HUDEP-2 (cell line): ENCODE measurements at regions not wholly inside any gene's neighbourhood (a gene's known extent, or its start where the extent isn't known, plus 50 kb on each side); places are given as distances from the start of the nearest gene placed in this dataset.

Experiments used
- DNase-seq, 76 experiments: peaks; one replicate each; lab custom pipeline; 2025; ENCODE audit not compliant: unreplicated experiment in 76 of 76; lab: John Stamatoyannopoulos, UW

DNA sequence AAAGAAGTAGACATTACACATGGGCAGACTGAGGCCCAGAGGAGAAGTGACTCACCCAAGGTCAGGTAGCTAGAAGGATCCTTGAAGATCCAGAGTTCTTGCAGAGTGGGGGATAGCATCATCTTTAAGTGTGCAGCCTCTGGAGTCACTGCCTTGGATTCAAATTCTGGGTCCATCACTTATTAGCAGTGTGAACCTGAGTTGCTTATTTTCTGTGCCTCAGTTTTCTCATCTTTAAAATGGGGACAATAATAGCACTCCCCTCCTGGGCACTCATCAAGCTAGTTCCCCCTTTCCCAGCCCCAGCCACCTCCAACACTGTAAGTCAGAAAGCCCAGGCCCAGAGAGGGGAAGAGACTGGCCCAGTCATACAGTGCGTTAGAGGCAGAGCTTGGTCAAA is 141.8 kb upstream of the PJA1 start:
- no peak for DNase-seq

DNA sequence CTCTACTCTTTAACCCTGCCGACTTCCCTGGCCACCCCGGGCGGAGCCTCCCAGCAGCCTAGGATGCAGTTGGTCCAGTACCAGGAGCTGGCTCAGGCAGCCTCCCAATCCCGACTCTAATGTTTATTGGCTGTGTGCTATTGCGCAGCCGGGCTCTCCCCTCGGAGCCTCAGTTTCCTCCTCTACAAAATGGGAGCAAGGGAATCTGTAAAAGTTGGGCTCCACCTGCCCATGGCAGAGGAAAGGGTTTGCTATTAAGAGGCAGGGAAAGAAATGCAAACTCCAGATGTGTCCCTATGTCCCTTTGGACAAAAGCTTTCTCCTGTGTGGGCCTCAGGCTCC is 140.8 kb upstream of the PJA1 start:
- no peak for DNase-seq

DNA sequence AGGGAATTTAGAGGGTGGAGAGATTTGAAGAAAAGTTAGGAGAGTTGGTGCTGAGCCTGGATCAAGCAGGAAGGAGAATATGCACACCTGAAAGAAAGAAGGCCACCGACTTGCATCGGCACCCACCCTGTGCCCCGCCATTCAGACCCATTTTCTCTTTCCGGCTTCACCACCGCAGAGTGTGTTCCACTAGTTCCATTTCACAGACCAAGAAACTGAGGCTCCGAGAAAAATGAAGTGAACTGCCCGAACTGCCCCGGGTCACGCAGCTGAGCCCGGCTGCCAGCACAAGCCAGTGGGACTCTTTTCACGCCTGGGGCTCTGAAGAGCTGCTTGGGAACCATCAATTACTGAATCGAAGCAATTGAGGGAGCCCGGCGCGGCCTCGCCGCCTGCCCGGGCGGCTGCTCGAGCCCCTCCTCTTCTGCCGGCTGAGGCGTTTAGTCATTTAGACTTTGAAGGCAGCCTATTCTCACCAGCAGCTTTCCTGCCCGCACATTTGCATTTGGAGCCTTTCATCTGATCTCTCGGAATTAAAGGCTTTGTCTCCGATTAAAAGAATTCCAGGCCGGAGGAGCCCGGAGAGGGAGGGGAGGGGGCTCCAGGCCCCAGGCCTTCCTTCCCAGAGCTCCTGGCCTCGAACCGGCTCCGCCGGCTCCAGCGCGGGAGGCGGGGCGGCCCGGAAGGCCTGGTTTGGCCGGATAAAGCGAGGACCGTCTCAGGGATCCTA is 140.2 kb upstream of the PJA1 start:
- DNase-seq: no peak

DNA sequence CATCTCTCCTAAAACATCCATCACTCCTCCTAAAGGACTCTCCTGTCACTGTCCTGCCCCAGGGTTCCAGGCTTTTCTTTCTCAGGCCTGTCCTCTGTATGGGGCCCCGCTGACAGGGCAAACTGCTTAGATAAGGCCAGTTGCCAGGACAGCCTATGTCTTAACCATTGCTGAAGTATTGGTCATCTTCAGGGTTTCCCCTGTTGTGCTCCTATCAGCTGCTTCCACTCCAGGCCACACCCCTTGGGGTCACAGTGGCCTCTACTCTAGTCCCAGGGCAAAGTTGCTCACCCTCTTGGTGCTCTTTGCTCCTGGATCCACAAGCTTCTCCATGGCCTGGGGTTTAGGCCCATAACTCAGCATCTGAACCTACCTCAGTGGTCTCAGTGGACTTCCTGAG is 138.0 kb upstream of the PJA1 start:
- DNase-seq: peak in 1 of 76 experiments; percentile 0

DNA sequence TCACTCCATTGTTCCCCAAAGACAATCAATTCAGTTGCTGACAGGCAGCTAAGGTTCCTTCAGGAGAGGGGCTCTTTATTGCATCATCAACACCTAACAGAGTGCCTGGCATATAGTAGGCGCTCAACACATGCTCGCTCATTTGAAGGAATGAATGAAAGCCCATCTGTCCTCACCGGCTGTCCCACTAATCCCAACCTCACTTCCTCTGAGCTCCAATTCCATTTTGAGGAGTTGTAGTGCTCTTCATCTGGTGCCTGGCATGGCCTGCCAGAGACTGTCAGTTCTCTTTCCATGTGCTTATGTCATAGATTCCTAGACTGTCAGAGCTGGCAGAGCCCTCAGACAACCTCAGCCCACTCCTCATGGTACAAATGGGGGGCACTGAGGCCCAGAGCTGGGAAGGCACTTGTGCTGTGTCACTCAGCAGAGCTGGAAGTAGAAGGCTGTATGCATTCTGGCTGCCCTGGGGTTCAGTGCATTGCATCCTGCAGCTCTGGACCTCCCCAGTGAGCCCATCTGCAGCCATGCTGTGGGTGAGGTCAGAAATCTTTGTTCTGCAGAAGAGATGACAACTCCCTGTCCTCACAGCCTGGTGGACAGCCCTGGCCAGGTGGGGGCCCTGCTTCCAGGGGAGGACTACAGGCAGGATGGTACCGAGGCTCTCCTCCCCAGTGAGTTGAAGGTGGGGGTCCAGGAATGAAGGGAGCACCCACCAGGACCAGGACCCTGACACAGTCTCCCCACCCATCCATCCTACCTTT is 134.9 kb upstream of the PJA1 start:
- no peak for DNase-seq

DNA sequence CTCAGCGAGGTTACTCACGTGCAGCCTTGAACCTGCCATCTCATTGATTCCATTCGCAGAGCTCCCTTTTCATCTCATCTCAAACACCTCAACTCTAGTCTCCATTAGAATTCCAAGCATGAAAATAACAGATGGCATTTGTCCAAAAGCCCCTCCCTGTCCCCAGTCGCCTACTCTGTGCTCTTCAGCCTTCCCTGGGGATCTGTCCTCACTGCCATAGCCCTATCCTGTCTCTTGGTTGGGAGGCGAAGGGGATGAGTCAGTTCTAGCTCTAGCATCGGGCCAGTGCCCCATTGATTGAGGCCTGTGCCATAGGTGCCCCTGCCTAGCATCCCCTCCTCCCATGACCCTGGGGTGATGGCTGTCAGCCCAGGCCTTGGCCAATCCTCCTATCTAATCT is 134.0 kb upstream of the PJA1 start:
- no peak for DNase-seq

DNA sequence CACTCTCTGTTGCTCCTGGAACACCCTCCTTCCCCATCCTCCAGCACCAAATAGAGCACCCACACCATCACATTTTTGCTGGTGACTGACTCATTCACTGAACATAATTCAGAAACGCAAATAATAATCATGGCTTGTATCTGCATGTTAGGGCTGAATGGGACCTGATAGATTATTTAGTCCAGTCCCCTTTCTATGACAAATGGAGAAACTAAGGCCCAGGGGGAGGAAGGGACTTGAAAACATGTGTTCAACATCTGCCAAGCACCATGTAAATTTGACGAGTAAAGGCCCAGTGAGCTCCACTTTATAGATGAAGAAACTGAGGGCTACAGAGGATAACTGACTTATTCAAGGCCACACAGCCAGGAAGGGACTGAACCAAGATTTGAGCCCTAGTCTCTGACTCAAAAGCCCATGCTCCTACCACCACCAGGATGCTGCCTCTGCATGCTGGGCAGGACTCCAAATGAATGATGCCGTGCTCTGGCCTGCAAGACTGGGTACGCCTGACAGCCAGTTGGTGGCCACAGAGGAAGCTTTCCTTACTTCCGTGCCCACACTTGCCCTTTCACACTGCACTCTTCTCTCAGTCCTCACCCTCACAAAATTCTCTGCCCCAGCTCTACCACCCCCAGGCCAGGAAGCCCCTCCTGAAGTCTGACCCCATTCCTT is 133.3 kb upstream of the PJA1 start:
- DNase-seq: no peak

DNA sequence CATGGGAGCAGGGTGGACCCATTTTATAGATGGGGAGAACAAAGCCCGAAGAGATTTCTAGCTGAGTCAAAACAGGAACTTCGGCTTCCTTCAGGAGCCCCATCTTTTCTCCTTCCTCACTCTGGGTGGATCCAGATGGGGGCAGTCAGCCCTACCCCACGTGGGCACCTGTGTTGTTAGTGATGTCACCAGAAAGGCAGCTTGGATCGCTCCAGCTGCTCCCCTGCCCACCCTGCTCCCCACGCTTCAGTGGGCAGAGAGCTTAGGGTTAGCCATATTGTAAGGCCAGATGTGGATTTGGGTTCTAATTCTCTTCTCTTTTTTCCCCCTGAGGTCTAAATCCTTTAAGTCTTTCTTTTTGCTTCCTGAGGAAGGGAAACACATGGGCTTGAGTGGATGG is 132.3 kb upstream of the PJA1 start:
- DNase-seq: no peak

DNA sequence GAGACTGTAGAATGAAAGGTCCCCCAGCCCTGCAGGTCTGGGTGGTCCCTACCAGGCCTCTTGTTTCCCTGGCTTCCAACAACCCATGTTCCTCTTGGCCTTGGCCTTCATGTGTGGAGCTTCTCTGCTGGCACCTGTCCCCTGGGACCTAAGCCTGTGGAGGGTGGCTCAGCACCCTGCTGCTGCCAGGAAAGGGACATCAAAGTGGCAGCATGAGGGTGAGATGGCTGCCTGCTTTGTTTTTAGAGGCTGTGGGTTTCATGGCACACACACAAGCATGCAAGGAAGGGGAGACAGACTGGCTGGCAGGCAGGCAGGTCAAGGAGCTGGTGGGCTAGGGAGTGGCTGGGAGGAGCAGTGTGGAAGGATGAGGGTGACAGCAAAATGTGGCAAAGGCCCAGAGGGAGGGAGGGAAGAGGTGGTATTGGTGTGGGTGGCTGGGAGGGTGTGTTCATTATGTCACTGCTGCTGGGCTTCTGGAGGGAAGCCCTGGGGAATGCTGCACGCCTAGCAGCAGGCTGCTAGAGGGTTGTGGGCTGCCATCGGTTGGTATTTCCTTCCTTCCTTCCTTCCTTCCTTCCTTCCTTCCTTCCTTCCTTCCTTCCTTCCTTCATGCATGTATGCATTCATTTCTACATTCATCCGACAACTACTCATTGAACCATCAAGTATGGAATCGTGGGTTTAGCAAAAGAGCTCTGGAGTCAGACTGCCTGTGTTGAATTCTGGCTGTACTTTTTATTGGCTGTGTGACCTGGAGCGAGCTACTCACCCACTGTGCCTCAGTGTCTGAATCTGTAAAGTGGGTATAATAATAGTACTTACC is 128.7 kb upstream of the PJA1 start:
- DNase-seq: no peak

DNA sequence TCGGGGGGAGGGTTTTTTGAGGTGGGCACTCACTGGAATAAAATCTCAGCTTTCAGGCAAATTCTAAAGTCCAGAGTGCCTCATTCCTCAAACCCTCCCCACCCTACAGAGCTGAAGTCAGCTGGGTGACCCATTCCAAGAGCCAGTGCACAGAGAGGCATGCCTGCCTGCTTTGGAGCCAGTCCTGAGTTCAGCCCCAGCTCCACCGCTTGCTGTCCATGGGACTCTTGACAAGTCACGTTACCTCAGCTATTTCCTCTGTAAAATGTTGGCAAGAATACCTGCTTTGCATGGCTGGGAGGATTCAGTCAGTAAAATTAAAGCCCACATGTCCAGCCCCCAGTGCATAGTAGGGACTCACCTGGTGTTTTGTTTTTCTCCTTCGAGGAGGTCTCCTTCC is 125.9 kb upstream of the PJA1 start:
- no peak for DNase-seq

DNA sequence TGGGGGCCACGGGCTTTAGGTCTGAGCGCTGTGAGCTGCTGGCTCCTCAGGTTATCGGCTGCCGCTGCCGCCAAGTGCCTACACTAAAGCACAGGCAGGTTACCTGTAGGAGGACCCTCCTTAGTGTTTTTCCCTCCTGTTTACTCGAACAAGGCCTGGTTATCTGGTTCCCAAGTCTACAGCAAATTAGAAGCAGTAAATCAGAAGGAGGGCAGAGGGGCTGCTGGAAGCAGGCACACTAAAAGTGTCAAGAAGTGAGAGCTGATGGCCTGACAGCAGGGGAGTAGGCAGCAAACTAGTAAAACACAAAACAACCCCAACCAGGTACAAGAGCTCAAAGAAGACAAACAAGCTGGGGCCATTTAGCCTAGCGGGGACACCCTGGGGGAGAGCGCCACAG is 125.0 kb upstream of the PJA1 start:
- DNase-seq: no peak

DNA sequence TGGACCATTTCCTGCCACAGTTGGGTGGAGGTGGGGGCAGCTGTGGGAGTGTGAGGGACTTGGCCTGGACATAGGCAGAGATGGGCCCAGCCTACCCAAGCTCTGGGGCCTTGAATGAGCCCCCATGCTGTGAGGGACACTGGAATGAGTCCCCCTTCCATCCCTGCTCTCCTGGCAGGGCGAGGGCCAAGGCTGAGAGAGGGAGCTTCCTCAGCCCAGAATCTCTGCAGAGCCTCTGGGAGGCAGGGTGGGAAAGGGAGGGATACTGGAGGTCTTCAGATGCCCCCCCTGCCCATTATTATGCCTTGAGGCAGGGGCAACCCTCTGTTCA is 124.5 kb upstream of the PJA1 start:
- no peak for DNase-seq

DNA sequence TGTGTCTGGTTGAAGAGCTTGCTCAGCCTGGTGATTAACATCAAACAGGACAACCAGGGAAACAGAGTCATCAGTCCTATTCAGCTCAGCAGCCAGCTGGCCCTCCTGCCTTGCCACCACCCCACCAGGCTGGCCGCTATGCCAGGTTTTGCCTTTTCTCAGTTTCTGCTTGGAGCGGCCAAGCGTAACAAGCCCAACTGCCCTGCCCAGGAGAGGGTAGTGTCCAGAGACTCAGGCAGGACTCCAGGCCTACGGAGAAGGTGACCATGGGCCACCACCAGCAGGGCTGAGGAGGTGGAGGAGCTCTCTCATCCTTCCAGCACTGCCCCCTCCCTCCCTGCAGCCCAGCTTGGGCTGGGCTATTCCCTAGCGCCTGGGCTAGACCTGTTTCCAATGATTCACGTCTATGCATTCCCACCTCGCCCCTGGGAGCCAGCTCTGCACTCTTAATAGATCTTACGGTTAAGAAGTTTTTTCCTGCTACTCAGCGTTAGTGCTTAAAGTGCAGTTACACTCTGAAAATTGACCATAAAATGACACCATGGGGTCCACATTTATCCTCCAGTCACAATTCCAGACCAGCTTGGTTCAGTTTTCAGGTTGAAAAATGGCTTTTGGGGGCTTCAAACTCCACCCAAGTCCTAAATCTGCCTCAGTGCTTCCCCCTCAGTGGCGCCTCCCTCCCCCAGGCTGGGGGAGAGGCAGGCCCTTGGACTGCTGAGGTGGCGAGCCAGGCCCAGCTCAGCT is 124.0 kb upstream of the PJA1 start:
- no peak for DNase-seq

DNA sequence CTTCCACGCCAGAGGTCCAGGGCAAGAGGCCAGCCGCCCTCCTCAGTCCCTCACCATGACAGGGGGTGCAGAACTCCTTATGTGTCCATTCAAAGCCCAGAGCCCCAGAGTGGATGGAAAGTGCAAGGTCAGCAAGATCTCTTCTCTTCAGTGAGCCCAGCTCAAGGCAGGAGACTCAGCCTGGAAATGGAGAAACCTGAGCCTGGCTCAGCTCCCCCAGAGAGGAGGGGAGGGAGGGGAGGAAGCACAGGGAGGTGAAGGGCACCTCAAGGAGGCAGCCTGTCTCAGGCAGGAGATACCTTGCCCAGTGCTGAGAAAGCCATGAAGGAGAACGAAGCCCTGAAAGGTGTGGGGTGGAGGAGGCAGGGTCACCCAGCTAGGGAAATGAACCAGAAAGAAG is 121.8 kb upstream of the PJA1 start:
- DNase-seq: no peak

DNA sequence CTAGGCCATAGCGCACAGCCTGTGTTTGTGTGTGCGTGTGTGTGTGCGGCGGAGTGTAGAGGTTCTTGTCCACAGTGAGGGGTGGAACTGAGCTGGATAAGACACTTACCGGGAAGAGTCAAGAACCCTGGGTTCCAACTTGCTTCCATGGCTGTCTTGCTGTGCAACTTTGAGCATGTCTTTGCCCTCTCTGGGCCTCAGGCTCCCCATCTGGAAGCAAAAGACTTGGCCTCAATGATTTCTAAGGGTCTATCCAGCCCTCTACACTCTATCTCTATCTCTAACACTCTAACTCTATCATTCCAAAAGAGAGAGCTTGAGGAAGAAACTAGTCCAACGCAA is 121.3 kb upstream of the PJA1 start:
- no peak for DNase-seq

DNA sequence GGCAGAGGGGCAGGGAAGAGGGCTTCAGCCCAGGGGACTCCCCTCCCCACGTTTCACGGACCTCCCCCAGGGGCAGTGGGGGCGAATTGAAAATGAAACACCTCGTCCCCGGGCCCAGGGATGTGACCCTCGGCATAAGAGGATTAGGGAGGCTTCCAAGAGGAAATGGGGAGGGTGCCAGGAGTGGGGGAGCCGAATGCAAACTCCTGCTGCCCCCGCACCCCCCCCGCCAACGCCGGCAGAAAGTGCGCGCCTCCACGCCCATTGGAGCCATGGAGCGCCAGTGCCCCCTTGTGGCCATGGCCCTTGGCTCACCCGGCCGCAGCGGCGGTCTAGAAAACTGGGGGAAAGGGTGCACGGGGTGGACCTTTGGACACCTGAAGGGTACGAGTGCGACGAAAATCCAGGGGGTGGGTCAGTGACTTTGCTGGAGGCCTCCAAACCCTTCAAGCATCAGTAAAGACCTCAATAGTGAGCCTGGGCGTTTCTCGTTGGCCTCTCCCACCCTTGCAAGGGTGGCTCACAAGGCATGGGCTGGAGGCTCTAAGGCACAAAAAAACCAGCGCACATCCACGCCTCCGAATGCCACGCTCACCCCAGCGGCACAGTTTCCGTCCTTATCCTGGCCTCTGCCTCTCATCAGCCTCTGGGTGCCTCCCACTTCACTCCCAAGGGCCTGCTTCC is 120.8 kb upstream of the PJA1 start:
- peak in 33 of 76 experiments; percentile 0 to 37 (median 11) for DNase-seq

DNA sequence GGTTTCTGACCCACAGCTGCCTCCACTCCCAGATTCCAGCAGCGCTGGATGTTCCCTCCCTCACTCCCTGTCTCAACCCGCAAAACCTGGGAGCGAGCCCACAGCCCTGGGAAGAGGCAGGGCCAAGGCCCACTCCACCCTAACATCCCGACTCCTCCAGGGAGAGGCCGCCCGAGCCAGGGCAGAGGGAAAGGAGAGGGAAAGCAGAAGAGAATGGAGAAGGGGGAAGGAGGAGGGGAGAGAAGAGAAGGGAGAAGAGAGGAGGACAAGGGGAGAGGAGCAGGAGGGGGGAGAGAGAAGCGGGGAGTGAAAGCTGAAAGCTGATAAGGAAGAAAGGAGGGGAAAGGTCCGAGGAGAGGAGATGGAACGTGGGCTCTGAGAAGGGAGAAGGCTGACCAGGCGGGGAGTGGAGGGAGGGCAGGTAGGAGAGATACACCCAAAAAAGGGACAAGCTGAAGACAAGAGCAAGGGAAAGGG is 120.2 kb upstream of the PJA1 start:
- DNase-seq: no peak

DNA sequence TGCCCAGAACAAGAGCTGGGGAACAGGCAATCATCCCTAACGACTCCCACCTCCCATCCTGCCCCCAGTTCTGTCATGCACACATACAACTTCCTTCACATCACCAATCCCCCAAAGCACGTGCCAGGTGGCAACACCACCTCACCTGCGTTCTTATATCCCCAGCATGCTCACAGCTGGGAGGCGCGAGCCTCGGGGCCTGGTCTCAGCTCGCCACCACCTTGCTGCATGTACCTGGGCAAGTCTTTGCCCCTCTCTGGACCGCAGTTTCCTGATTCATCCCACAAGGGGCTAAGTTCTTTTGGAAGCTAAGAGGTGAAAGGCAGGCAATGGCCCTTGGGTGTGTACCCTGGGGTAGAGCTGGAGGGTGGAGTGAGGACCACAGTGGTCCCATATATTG is 119.2 kb upstream of the PJA1 start:
- DNase-seq: no peak

DNA sequence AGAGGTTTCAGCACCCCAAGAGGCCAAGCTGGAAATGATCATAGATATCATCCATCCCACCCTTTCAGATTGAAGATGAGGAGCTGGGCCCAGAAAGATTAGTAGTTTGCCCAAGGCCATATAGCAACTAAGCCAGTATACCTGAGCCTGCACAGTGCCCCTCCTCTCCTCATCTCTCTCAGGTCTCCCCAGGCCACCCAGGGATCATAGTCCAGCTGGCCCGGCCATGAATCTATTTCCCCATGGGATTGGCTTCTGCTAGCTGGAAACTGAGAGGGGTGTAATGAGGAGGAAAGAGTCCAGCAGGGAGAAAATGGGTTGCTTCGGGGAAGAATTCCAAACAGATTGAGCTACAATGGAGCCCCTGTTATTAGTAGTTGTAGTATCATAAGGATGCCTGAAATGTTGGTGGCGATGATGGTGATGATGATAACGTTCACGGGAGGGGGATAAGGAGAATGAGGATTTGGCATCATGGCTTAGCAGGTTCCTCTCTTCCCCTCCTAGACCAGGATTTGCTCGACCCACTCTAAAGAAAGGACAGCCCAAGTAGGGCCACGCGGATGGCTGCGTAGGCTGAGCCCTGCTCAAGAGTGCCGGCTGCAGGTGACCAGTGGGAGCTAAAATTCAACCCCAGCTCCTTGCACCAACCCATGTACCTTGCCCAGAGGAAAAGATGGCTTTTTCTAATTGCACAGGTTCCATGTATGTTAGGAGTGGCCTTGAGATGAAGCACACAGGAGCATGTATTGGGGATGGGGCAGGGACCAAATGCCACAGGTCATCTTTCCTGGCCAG is 117.8 kb upstream of the PJA1 start:
- no peak for DNase-seq
